Activated CD4-positive, alpha-beta T cell treated with anti-CD3 and anti-CD28 coated beads, Interleukin-10, Interleukin-2, amounts not matched to agents 100 ng/mL and 50 ng/mL, durations not matched to agents 16 hours and 8 hours (primary cell): ENCODE measurements at regions not wholly inside any gene's neighbourhood (a gene's known extent, or its start where the extent isn't known, plus 50 kb on each side); places are given as distances from the start of the nearest gene placed in this dataset.

Experiments
- DNase-seq: peaks from one replicate; pipeline ENCODE4 v3.0.0-alpha.2; 2020

DNA sequence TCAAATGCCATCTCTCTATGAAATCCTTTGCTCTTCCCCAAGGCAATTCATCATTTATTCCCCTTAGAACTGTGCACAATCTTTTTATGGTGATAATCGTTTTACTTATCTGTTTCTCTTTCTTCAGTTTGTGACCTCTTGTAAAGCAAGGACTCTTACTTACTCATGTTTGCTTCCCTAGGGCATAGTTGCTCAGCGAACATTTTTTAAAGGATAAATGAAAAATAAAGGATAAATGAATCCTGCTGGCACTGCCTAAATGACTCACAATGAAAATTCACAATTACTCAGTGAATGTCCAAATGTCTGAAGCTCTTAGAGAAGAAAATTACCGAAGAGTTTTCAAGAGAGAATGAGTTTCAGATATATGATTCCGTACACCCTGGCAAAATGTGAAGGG lies 671.7 kb downstream of the CDH11 start:
- DNase-seq: no peak

DNA sequence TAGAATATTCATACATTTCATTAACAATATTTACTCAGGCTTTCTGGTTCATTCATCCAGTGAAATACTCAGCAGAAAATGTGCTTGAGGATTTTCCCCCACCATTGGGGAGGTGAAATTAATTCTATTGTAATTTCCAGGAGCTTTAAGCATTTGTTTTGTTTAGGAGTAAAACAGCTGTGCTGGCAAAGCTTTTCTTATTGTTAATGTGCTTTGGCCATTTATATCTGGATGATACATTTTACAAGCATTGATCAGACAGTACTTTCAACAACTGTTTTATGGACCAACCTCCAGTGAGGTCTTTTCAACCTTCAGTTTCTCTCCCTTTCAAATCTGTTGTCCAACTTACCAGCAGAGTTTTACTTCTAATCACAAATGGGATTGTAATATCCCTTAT lies 672.4 kb downstream of the CDH11 start:
- no peak for DNase-seq

DNA sequence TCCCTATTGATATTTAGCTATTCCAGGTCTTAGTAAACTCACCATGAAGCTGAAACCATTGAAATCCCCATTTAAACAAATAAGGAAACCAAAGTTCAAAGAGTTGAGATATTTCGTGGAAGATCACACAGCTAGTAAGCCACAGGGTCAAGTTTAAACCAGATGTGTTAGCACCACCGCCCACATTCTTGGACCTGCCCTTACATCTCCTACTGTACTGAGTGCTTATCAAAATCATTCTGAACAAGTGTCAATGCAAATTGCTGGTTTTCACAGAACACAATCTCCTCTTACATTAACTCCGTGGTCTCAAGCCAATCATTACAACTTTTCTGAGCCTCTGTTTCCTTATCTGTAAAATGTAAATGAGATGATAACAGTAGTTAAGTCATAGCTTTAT lies 676.2 kb downstream of the CDH11 start:
- no peak for DNase-seq

DNA sequence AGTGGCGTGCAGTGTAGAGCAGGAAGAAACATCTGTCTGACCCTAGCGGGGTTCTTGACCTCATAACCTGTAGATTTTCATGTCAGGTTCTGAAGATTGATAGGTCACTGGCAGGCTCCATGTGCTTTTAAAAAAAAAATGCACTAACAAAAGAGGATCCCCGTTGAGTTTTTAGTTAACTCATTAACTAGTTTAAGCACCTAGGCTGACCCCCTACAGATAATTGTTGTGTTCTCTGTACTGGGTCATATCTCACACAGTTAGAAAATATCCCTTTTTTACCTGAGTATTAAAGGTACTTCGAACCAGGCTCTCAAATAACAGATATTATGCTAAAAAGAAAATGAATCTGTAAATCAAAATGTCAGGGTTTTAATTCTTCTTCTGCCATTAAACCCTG lies 676.6 kb downstream of the CDH11 start:
- no peak for DNase-seq

DNA sequence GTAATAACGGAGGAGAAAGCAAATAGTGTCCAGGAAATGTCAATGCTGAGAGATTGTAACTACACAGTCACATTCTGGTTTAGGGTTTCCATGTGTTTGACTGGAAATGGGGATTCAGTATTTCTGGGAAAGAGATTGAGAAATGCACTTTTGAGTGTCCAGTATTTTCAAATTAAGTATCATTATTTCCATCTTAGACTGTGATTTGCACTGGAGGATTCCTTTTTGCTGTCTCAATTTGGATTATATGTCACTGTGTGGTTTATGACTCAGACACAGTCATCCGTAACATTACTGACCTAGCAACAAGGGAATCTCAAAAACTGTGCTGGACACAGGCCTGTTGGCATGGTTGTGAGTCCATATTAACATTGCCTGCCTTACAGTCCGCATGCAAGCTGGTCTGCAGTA lies 681.4 kb downstream of the CDH11 start:
- no peak for DNase-seq

DNA sequence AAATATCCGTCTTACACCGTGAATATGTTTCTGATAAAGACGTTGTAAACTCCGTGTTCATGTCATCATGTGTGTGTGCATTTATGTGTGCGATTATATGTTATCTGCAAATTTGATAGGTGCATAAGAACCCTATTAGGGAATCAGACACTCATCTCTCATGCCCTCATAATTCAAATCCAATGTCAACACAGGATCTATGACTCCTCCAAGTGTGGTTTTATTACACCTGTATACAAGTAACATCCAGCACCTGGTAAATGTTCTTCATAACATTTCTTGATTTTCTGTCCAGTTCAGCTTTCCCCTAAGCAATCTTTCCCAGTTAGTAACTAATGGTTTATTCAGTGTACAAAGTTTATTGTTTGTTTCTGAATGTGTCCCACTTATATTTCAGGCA lies 681.9 kb downstream of the CDH11 start:
- no peak for DNase-seq

DNA sequence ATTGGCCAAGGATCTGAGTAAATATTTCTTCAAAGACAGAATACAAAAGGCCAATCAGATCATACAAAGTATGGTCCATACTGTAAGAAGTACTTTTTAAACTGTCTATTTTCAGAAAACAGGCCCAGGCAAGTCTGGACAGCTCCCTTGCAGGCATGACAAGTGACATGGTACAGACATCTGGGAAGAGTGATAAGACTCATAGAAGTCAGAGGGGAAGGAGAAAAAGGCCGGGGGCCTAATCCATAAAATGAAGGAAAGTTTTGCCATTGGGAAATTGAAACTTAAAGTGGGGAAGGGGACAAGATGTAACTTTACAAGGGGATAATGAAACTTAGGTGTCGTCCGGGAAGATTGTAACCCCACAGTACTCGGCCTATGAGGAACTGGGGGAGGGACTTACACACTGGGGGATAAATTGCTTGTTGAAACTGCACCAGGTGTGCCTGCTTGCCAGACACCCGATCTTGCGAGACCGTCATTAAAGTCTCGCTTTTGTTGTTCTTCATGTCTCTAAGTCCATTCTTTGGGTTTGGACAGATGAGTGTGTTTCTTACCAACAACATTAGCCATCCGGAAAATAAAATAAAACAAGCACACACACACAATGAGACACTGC lies 684.0 kb downstream of the CDH11 start:
- DNase-seq: no peak

DNA sequence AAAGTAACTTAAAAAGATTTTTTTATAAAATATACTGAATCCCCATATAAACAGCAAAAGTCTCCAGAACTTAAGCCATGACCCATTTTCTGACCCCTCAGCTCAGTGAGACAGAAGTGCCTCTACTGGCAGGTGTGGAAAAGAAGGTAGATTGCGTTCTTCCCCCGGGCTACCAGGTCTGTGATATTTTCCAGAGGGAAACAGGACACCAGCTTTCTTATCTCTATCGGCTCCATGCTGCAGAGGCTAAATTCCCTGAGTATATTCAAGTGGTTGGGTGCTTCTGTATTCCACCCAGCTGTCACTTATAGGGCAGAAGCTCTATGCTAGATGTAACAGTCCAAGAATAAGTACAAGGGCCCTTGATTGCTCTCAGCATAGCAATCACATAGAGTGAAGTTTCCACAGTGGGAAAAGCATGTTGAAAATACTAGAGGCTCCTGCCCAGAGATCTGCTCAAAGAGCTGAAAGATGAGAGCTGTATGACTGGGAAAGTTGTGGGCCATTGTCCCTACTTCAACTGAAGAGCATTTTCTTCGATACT lies 687.3 kb downstream of the CDH11 start:
- no peak for DNase-seq

DNA sequence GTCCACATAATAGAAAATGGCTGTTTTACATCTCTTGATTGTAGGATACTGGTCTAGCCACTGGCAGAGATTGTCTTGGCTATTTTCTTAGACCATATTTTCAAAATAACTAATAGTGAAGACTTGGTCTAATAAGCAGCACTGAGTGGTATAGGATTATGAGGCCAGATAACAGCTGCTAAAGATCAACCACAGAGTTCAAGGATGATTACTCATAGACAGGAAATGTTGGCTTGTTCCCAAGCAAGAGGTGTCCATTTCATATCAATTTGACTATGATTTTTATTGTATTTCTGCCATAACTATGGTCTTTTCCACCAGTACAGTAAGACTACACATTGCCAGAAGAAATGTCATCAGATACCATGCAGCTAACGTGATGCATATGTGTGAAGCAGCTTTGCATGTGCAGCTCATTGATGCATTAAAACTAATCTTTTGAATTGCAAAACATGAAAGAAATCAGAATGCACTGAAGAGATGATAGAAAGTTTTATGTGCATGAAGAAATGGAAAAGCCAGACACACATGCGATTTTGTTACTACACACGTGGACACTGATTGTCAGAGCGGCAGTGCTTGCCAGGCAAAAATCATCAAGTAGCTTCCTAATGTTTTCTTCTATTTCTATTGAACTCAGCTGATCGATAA lies 693.3 kb downstream of the CDH11 start:
- DNase-seq: no peak

DNA sequence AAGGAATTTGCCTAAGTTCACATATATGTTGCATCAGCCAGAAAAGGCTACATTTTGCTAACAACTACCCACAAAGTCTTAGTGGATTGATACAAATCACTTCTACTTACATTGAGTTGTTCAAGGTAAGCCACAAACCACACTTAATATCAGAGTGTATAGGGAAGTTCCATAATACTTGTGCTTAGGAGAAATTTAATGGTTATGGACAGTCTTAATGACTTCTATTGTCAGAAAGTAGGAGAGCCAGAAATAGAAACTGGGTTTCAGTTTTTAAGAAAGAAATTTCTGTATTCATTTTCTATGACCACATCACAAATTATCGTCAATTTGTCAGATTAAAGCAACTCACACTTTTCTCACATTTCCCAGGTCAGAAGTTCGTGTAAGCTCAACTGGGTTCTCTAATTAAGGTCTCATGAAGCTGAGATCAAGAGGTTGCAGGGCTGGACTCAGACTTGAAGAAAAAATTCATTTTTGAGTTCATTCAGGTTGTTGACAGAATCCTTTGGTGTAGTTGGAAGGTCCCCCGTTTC lies 695.7 kb downstream of the CDH11 start:
- DNase-seq: no peak

DNA sequence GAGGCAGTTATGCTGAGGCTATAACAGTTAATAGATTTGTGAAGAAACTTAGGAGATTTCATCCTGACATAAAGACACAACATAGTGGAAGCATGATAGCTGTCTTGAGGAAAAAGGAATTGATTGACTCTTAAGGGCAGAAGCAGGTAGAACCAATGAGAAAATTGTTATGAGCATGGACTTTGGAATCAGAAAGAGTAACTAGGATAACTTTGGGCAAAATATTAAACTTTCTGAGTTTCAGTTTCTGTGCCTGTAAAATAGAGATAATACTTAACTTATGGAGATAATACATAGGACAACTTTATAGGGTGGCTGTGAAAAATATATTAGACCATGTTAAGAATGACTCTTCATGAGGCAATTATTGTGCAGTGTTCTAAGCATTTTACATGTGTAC lies 696.5 kb downstream of the CDH11 start:
- DNase-seq: no peak

DNA sequence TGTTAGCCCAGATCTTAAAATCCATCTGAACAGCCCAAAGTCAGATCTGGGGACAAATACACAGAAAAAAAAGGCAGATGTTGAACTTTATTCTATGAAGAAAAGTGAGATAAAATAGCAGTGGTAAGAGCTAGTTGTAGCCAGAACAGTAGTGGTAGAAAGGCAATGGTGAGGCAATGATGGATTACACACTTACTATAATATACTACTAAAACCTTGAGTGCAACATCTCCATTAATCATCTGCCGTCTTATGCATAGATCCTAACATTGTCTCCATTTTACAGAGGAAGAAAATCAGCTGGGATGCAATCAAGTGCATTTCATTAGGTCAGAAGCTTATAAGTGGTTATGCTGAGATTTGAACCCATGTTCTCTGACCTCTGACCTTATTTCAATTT lies 699.6 kb downstream of the CDH11 start:
- DNase-seq: no peak

DNA sequence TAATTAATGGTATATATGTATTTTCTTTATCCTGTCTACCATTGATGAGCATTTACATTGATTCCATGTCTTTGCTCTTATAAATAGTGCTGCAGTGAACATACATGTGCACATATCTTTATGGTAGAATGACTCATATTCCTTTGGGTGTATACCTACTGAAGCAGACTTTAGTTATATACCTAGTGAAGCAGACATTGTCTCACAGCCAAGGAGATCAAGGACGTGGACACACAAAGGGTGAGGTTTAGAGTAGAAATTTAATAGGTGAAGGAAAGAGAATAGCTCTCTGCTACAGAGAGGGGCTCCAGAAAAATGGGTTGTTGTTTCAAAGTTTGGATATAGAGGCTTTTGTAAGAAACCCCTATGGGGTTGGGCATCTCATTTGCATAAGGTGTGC lies 700.3 kb downstream of the CDH11 start:
- DNase-seq: no peak

DNA sequence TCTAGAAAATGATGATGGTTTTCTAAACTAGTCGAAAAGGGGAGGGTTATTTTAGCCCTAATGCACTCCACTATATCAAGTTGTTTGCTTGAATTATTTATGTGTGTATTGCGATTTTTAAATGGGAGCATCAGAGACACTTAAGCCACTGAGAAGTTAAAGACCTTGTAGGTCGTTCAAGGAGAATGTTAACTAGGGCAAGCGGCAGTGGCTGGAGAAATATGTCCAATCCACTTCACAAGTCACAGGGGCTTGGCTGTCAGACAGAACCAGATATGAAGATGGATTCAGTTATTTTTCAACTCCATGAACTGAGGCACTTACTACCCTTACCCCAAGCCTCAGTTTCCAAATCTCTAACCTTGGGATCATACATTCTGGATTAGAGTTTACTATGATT lies 702.0 kb downstream of the CDH11 start:
- DNase-seq: no peak

DNA sequence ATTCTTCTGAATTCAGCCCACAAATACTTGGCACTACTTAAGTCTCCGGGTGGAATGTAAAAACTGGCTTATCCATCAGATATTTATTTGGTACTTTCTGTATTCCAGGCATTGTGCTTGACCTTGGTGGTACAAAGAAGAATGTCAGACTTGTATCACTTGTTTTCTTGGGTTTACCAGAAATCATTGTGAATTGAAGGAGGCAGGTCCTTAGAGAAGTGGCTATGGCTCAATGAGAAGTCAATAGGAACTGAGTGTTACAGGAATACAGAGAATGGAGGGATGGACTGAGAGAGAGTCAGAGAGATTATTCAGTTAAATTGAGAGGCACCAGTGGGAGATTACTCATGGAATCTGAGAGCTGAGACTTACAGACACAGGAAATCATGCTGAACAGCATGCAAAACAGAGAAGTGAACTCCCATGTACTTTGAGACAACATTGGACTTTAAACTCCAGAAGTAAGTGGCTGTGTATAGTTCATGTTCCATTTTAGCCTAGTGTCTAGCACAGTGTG lies 704.1 kb downstream of the CDH11 start:
- no peak for DNase-seq

DNA sequence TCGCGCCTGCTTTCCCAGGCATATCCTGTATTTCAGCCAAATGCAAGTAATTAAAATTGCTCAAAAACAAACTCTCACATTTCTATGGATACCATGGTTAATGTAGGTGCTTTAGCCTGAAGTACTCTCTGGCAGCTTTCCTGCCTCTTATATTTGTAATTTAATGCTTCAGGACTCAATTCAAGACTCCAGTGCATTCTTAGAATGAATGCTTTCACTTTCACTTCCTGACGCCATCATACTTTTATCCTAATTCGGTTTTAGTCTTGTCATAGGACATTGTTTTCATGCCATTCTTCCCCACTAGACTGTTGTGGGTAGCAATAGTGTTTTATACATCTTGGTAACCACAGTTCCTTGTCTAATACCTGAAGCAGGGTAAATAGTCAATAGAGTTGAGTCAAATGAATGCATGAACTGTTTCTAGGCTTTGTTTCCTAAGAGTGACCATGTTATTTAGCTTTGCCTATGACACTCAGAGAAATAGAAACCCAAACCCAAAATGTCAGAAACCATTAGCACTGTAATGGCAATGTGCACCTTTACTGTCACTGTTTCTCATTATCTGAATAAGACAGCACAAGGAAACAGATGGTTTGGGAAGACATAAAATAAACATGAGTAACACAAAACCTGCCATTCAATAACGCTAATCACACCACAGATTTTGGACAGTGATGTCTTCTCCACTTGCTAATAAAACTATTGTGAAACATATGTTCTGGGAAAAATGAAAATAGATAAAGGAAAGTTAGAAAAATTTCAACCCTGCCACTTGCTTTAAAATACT lies 705.5 kb downstream of the CDH11 start:
- DNase-seq: peak; percentile 13

DNA sequence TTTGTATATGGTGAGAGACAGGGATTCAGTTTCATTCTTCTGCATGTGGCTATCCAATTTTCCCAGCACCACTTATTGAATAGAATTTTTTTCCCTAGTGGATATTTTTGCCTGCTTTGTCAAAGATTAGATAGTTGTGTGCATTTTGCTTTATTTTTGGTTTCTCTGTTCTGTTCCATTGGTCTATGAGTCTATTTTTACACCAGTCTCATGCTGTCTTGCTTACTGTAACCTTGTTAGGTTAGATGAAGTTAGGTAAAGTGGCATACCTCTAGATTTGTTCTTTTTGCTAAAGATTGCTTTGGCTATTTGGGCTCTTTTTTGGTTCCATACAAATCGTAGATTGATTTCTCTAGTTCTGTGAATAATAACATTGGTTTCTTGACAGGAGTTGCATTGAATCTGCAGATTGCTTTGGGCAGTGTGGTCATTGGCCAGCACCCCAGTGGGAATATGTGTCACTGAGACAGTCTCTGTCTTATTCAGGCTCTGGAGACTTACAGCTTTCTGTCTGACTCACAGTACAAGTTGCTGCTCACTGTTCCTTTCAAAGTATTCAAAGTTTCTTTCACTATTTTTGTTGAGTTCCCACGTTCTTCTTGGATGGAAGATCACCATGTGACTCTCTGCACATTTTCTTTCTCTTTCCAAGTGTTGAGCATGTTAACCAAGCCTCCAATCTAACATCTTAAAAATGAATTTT lies 709.1 kb downstream of the CDH11 start:
- no peak for DNase-seq

DNA sequence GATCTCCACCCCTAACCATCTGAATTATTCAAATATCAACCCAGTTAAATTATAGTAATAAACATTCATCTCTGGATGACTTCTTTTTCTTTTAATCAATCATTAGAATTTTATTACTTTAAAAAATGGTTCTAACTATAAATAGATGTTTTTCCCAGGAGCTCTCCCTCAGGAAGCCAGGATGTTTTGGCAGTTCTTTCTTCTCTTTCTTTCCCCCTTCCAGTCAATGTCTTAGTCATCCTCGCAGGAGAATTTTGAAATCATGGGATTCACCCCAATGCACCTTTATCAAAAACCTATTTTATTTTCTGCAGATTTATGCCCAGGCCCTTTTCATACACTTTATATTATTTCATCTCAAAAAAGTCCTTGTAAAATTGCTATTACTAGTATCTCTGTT lies 711.6 kb downstream of the CDH11 start:
- no peak for DNase-seq

DNA sequence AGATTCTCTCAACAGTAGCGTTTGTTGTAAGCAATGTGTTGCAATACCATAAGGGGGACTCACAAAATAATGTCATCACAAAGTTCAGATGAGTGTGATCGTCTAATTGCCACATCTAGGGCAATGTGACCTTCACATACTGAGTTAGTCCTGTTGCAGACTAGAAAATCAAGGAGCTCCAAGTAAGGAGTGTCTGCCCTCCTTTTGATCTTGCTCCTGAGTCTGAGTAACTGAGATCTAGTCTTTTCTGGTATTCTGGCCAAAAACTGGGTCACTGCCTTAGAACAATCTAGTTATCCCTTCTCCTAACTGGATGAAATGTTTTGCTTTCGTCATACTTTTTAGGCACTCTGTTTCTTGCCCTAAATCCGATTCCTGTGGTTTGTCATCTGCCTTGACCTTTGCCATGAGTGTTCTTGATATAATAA lies 712.1 kb downstream of the CDH11 start:
- DNase-seq: no peak

DNA sequence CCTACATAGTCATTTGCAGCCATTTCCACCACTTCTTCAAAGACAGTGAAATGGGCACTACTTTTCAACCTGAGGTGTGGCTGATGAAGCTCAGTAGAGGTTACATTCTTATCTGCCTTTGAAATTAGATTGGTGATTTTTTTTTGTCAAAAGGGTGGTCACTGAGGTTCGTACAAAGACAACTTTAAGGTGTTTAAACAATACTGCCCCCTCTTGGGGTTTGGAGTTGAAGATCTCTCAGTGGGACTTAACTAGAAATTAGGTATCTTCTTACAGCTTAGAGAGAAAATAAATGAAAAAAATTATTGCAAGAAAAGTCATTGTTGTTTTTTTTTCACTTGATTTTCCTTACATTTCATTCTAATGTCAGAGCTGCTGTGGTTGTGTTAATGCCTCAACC lies 713.2 kb downstream of the CDH11 start:
- no peak for DNase-seq

DNA sequence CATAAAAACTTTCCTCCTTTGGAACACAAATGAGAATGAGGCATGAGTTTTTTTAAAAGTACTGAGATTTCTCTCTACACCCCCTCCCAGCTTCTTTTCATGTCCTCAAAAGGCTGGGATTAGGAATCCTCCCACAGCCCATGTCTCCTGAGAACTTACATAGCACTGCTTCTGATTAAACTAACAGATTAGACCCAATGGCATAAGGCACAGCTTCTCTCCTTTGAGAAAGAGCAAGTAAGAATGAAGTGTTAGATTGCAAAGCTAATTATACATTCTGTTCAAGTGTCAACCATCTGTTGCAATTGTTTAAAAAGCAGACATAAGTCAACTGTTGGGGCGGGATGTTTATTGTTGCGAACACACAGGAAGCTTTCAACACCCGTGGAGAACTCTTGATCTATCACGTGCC lies 715.1 kb downstream of the CDH11 start:
- DNase-seq: no peak

DNA sequence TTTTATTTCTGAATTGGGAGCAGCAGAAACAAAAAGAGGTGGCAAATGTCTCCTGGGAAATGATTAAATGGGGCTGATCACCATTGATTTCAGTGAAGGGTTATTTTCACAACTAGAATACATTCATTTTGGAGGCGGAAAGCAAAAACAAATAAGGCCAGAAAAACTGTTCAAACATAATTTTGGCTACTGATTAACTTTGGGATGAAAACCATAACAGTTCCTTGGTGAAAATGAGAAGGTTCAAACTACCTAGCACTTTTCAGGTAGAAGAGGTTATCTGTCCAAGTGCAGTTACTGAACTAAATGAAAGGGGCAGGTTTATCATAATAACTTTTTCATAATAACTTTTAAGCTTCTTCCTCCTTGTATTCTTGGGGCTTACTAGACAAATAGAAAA lies 718.5 kb downstream of the CDH11 start:
- no peak for DNase-seq

DNA sequence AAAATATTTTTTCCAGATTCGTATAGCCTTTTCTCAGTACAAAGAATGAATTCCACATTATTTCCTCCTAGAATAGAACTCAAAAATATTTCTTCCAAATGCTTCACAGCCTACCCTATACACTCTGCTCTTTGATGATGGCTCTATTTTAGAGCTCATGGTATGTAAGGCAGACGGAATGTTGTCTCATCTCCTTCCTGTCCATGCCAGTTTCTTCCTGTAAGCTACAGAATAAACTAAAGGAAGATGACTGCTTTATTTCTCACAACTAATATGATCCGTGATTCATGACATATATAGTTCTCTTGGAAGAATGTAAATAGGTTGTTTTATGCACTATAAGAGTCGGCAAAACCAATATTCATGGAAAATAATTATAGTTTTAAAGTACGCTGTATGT lies 723.1 kb downstream of the CDH11 start:
- no peak for DNase-seq
